ENCODE measurements at regions not wholly inside any gene's neighbourhood (a gene's known extent, or its start where the extent isn't known, plus 50 kb on each side); places are given as distances from the start of the nearest gene placed in this dataset.
"Not testable (repeated sequence)": the region's sequence is repeated elsewhere in the genome, so short reads cannot be mapped to it uniquely, and the experiment has no call there.

DNA sequence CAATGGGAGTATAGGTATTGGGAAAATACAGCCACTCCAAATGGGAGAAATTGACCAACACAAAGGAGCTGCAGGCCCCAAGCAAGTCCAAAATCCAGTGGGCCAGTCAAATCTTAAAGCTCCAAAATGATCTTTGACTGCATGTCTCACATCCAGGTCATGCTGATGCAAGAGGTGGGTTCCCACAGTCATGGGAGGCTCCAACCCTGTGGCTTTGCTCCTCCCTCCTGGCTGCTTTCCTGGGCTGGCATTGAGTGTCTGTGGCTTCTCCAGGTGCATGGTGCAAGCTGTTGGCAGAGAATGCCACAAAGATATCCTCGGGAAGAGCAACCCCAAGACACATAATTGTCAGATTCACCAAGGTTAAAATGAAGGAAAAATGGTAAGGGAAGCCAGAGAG is 80.8 kb downstream of the IGLL5 start:
- Mint-ChIP-seq H3K9me3 (no peaks in the 10 kb centered on the region), H3K4me1 (ENCODE audit: low read depth) (no peaks in the 10 kb centered on the region), H3K27me3 (ENCODE audit: low read depth) (peaks cover 47% of the 10 kb centered on the region), H3K36me3 (ENCODE audit: insufficient read depth) (no peaks in the 10 kb centered on the region), H3K4me3 (no peak overlapping the region)
- DNase-seq, result no peak
- ATAC-seq, result no peak

DNA sequence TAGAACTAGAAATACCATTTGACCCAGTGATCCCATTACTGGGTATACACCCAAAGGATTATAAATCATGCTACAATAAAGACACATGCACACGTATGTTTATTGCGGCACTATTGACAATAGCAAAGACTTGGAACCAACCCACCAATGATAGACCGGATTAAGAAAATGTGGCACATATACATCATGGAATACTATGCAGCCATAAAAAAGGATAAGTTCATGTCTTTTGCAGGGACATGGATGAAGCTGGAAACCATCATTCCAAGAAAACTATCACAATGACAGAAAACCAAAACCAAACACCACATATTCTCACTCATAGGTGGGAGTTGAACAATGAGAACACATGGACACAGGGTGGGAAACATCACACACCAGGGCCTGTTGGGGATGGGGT is 85.0 kb downstream of the IGLL5 start:
- H3K4me1 Mint-ChIP-seq (ENCODE audit: low read depth); H3K4me3 Mint-ChIP-seq; H3K9me3 Mint-ChIP-seq; DNase-seq; H3K36me3 Mint-ChIP-seq (ENCODE audit: insufficient read depth); ATAC-seq: not testable (repeated sequence)
- H3K27me3 Mint-ChIP-seq (ENCODE audit: low read depth), result peaks cover 40% of the 10 kb centered on the region

DNA sequence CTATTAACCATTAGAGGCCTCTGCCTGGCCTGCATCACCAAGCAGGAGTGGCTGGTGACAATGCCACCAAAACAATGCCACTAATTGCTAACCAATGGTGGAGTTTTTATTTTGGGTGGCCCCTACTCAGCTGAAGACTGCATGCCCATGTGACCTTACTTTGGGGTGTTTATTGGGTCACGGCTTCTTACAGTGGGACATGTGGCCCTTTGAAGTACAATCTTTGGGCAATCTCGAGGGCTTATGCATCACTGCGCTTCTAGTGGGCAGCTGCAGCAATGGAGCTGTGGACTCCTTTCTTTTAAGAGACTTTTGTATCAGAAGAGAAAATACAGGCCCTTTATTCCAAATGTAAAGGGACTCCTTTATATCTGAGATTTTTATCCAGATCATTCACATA is 85.7 kb downstream of the IGLL5 start:
- Mint-ChIP-seq H3K4me1 (ENCODE audit: low read depth) (no peaks in the 10 kb centered on the region), H3K4me3 (no peak overlapping the region), H3K27me3 (ENCODE audit: low read depth) (peaks cover 34% of the 10 kb centered on the region), H3K9me3 (no peaks in the 10 kb centered on the region), H3K36me3 (ENCODE audit: insufficient read depth) (no peaks in the 10 kb centered on the region)
- ATAC-seq (no peak), DNase-seq (no peak)

DNA sequence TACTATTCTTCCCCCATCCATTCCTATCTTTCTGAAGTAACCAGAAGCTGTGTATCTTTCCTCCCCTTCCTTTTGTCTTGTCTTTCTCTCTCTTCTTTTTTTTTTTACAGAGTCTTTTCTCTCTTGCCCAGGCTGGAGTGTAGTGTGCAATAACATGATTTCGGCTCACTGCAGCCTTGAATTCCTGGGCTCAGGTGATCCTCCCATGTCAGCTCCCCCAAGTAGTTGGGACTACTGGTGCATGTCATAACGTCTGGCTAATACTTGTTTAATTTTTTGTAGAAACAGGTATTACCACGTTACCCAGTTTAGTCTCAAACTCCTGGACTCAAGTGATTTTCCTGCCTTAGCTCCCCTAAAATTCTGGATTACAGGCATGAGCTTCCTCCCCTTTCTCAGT is 86.5 kb downstream of the IGLL5 start:
- ATAC-seq, result no peak

DNA sequence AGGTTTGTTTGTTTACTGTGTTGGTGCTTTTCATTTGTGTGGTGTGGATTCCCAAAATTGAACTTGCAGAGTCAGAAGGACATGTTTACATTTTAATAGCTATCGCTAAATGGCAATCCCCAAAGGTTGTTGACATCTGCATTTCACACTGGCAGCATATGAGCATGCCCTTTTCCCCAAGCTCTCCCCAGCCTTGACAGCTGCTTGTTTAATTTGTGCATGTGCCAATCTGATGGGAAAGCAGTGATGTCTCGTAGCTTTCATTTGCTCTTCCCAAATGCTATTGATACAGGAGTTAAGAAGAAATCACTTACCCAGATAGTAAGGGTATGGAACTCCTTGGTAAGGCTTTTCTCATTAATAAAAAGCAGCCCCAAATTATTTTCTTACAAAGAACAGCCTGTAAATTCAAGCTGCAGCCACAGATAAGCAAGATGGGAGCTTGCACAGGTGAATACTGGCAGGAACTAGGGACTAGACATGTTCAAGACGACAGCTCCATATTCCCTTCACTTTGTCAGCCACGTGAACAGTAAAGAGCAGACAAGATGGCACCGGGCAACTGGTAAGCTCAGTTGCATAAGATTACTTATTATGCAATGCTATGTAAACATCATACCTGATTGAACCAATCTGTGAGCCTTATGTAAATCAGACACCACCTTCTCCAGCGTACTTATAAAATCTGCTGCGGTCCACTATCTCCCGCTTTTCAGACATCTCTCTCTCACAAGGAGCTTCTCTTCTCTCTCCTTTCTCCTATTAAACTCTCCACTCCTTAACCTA is 87.4 kb downstream of the IGLL5 start:
- no peaks in the 10 kb centered on the region for H3K9me3 Mint-ChIP-seq
- H3K4me3 Mint-ChIP-seq, result no peak overlapping the region
- no peaks in the 10 kb centered on the region for H3K36me3 Mint-ChIP-seq (ENCODE audit: insufficient read depth)
- no peak for DNase-seq
- H3K4me1 Mint-ChIP-seq (ENCODE audit: low read depth), result no peaks in the 10 kb centered on the region
- ATAC-seq, result no peak
- peaks cover 20% of the 10 kb centered on the region for H3K27me3 Mint-ChIP-seq (ENCODE audit: low read depth)

More for the DNA sequence above, 86.5 kb downstream of the IGLL5 start:
- Mint-ChIP-seq H3K4me1 (ENCODE audit: low read depth) (no peaks in the 10 kb centered on the region), H3K4me3 (no peak overlapping the region), H3K9me3 (no peaks in the 10 kb centered on the region), H3K36me3 (ENCODE audit: insufficient read depth) (no peaks in the 10 kb centered on the region), H3K27me3 (ENCODE audit: low read depth) (peaks cover 28% of the 10 kb centered on the region)
- DNase-seq, result no peak

DNA sequence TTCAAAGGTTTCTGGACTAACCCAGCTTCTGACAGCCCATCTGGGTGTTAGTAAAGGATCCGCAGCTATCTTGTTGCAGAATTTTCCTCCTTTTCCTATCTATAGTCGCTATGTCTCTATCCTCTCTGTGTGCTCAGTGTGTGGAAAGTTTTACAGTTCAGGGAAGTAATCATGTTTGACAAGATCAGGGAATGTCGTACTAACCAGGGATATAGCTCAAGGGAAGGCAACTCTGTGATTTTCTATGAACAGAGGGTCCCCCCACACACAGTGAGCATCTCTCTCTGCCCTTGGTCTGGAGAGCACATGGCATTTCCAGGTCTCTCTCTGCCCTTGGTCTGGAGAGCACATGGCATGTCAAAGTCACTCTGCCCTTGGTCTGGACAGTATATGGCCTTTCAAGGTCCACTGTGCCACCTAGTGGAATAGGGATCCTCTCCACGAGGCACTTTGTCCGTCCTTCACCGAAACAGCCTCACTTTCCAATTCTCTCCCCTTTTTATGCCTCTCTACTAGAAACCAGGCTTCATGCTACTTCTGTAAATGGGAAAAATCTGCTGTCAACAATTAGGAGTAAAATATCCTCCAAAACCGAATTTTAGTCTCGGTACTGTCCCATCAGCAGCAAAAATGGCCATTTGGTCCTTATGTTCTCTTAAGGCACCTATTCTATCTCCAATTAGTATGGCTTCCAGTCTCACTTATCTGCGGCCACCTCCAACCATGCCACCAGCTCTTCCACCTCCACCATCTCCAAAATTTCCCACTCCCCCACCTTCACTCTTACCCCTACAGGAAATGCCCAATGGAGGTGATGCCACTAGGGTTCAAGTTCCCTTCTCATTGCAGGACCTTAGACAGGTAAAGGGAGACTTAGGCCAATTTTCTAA is 88.7 kb downstream of the IGLL5 start:
- Mint-ChIP-seq H3K27me3 (ENCODE audit: low read depth) (peaks cover 11% of the 10 kb centered on the region), H3K9me3 (peaks cover 3% of the 10 kb centered on the region), H3K4me3 (no peak overlapping the region), H3K36me3 (ENCODE audit: insufficient read depth) (no peaks in the 10 kb centered on the region), H3K4me1 (ENCODE audit: low read depth) (no peaks in the 10 kb centered on the region)
- ATAC-seq, result no peak
- no peak for DNase-seq

DNA sequence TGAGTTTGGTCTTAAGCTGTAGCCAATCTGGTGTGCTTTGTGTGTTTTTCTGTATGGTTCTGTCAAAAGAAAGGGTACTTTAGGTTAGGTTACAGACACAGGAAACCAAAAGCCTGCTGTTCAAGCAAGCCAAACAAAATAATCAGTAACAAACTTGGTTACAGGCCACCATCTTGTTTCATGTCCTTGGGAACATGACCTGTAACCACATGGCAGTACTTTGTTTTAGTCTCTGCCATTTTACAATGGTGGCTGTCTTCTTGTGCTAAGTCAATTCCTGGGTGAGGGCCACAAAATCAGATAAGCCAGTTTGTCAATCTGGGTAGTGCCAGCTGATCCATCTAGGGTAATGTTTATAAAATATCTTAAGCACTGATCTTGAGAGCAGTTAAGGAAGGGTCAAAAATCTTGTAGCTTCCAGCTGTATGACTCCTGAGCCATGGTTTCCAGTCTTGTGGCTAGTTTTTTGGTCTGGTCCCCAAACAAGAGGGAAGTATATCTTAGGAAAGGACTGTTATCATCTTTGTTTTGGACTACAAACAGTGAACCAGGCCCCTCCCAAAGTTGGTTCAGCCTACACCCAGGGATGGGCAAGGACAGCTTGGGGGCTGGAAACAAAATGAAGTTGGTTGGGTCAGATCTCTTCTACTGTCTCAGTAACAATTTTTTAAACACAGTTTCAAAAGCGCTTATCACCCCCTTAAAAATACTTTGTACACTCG is 90.0 kb downstream of the IGLL5 start:
- DNase-seq (no peak), ATAC-seq (no peak)
- Mint-ChIP-seq H3K4me1 (ENCODE audit: low read depth) (no peaks in the 10 kb centered on the region), H3K9me3 (peaks cover 3% of the 10 kb centered on the region), H3K27me3 (ENCODE audit: low read depth) (peaks cover 11% of the 10 kb centered on the region), H3K36me3 (ENCODE audit: insufficient read depth) (no peaks in the 10 kb centered on the region), H3K4me3 (no peak overlapping the region)

DNA sequence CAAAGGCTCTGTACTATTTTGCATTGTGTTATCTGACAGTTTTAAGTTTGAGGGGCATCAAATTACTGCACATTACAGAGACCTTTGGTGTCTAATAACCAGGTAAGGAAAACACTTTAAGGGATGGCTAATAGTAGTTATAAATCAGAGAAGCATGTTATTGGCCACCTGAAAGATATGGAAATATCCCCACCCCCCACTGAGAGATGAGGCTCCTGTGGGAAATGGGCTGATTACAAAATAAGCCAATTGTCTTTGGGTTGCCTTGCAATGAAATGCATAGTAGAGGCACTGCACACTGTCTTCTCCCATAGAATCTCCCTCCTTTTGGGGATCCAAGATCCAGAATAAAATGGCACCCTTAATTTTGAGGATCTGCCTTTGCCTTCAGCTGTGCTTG is 91.0 kb downstream of the IGLL5 start:
- H3K9me3 Mint-ChIP-seq, result peaks cover 3% of the 10 kb centered on the region
- no peaks in the 10 kb centered on the region for H3K36me3 Mint-ChIP-seq (ENCODE audit: insufficient read depth)
- no peak overlapping the region for H3K4me3 Mint-ChIP-seq
- DNase-seq (no peak), ATAC-seq (no peak)
- H3K4me1 Mint-ChIP-seq (ENCODE audit: low read depth), result peaks cover 2% of the 10 kb centered on the region
- H3K27me3 Mint-ChIP-seq (ENCODE audit: low read depth), result peaks cover 11% of the 10 kb centered on the region

DNA sequence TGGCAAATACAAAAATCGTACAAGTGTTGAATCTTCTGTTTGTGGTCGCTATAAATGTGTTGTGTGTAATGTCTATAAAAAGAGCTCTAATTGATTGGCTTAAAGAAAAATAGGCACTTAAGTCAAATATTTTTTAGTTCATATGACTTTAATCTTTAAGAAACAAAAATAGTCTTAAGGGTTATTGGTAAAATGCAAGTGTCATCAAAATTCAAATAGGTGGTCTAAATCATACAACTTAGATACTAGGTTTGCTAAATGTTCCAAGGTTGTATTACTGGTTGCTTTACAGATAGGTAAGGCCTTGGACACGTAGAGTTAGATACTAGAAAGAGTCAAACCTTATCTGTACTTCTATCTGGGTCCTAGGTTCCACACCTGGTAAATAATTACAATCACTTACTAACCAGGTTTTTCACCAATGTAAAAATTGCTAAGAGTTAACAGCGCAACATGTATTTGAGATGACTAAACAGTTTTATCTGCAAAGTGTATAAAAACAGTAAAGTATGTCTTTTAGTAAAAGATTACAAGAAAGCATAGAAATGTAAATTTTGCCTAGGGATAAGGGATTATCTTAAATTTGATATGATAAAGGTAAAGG is 91.1 kb upstream of the GNAZ start:
- H3K9me3 Mint-ChIP-seq, result peaks cover 3% of the 10 kb centered on the region
- no peak for DNase-seq
- no peaks in the 10 kb centered on the region for H3K36me3 Mint-ChIP-seq (ENCODE audit: insufficient read depth)
- H3K27me3 Mint-ChIP-seq (ENCODE audit: low read depth), result peaks cover 11% of the 10 kb centered on the region
- peaks cover 2% of the 10 kb centered on the region for H3K4me1 Mint-ChIP-seq (ENCODE audit: low read depth)
- ATAC-seq, result no peak
- H3K4me3 Mint-ChIP-seq, result no peak overlapping the region

DNA sequence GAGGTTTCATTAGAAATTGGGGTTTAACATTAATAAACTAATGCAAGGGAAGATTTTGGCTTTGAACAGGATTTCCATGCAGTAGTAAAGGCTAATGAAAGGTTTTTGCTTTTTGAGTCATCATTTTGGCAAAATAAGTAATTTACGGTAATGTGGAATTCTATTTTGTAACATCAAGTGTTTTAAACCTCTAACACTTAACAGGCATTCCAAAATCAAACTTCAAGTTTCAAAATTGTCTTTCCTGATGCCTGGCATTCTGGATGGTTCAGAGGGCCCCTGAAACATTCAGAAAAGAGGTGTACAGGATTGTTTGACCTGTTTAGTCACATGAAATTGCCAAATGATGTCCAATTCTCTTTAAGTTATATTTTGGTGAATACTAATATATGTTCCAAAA is 90.4 kb upstream of the GNAZ start:
- H3K27me3 Mint-ChIP-seq (ENCODE audit: low read depth), result peaks cover 10% of the 10 kb centered on the region
- no peaks in the 10 kb centered on the region for H3K36me3 Mint-ChIP-seq (ENCODE audit: insufficient read depth)

DNA sequence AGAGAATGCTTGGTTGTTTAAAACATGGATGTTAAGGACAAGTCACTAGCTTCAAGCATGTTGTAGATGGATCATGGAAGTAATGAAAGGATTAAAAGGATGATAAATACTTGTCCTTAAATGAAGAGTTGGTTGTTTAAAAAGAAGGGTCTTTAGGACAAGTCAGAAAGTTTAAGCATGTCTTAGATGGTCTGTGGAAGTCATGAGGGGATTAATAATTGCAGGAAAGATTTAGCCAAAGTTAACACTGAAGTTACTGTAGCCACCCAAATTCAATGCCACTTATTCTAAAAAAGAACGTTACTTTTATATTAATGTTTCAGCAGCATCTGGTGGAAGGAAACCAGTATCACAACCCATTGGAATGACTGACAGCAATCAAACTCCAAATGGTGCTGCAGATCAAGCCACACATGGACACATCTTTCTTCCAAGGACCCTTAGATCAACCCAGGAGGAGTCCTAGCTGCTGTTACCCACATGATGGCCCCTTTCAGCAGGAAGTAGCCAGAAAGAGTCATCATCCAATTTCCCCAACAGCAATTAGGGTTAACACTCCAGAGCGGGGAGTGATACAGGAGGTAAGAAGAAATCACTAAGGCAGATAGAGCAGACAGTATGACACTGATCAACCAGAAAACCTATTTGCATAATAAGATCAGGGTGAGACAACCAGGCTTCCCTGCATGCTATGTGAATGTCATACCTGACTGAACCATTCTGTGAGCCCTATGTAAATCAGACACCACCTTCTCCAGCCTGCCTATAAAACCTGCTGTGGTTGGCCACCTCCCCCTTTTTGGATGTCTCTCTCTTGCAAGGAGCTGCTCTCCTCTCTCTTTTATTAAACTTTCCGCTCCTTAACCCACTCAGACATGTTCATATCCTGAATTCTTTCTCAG is 88.4 kb upstream of the GNAZ start:
- Mint-ChIP-seq H3K9me3 (peaks cover 3% of the 10 kb centered on the region), H3K36me3 (ENCODE audit: insufficient read depth) (no peaks in the 10 kb centered on the region), H3K4me1 (ENCODE audit: low read depth) (peaks cover 2% of the 10 kb centered on the region)

More for the DNA sequence above, 90.4 kb upstream of the GNAZ start:
- no peak overlapping the region for H3K4me3 Mint-ChIP-seq
- H3K4me1 Mint-ChIP-seq (ENCODE audit: low read depth), result peaks cover 2% of the 10 kb centered on the region
- peaks cover 3% of the 10 kb centered on the region for H3K9me3 Mint-ChIP-seq
- DNase-seq (no peak), ATAC-seq (no peak)

DNA sequence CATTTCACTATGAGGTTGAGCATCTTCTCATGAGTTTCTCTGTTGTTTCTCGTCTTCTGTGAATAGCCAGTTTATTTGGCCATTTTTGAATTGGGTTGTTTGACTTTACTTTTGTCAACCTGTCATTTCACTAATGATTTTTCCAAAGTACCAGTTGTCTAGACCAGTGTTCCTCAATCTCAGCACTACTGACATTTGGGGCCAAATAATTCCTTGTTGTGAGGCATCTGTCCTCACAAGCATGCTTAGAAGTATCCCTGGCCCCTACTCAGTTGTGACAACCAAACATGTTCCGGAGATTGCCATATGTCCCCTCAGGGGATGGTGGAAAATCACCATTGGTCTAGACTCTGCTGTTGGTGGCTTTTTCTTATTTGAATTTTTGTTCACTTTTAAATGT is 87.7 kb upstream of the GNAZ start:
- no peak for ATAC-seq
- Mint-ChIP-seq H3K4me1 (ENCODE audit: low read depth) (peaks cover 2% of the 10 kb centered on the region), H3K4me3 (no peak overlapping the region)

More for the DNA sequence above, 88.4 kb upstream of the GNAZ start:
- DNase-seq (no peak), ATAC-seq (no peak)
- Mint-ChIP-seq H3K27me3 (ENCODE audit: low read depth) (peaks cover 2% of the 10 kb centered on the region), H3K4me3 (no peak overlapping the region)

DNA sequence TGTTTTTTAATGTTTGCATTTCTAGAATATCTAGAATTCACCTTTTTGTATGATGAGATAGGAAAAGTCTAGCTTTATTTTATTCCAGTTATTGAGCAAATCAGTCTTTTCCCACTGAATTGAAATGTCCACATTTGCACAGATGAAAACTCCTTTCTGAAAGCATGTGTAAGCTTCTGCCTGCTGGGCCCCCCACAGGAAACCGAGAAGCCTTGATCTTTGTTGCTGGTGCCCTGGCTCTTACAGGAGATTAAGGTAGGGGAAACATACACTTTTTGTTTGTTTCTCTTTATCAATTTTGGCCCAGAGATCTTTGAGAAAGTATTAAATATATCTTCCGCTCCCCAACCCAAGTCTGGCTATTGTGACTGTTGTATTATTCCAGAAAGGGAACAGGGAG is 87.2 kb upstream of the GNAZ start:
- H3K4me3 Mint-ChIP-seq, result no peak overlapping the region
- DNase-seq (no peak), ATAC-seq (no peak)
- H3K36me3 Mint-ChIP-seq (ENCODE audit: insufficient read depth), result no peaks in the 10 kb centered on the region
- peaks cover 6% of the 10 kb centered on the region for H3K27me3 Mint-ChIP-seq (ENCODE audit: low read depth)
- H3K9me3 Mint-ChIP-seq, result peaks cover 3% of the 10 kb centered on the region
- peaks cover 2% of the 10 kb centered on the region for H3K4me1 Mint-ChIP-seq (ENCODE audit: low read depth)

More for the DNA sequence above, 87.7 kb upstream of the GNAZ start:
- Mint-ChIP-seq H3K27me3 (ENCODE audit: low read depth) (peaks cover 4% of the 10 kb centered on the region), H3K9me3 (peaks cover 3% of the 10 kb centered on the region), H3K36me3 (ENCODE audit: insufficient read depth) (no peaks in the 10 kb centered on the region)
- DNase-seq, result no peak

Data from activated T-cell treated with anti-CD3 and anti-CD28 coated beads, Interleukin-2, amount 50 U/mL, for 4 hours (primary cell).